ENCODE measurements at regions not wholly inside any gene's neighbourhood (a gene's known extent, or its start where the extent isn't known, plus 50 kb on each side); places are given as distances from the start of the nearest gene placed in this dataset.

DNA sequence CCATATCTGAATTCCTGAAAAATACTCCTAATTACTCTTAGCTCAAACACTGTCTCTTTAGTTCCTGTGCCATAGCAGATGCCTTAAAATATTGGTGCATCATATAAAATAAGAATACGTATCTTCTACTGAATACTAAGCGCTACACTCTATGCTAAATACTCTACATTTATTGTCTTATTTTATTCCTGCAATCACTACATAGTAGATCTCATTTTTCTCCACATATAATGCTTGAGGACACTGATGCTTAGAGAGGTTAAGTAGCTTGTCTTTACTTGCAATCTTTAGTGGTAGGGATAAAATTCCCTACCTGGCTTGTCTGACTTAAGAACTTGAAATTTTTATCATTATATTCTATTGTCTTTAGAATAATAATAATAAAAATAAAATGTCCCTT lies 137.3 kb upstream of the SETBP1 start:
- no peak for TF ChIP-seq EZH2 (IDR thresholded peaks at IDR 0.05)
- no peak for TF ChIP-seq POLR2AphosphoS5 (IDR thresholded peaks at IDR 0.05; ENCODE audit: borderline replicate concordance, low read depth, low read length)
- no peak for TF ChIP-seq FOXP2 (optimal IDR thresholded peaks at IDR 0.05; ENCODE audit: control extremely low read depth, extremely low read length, insufficient read depth)

All from SK-N-MC (cell line).